Urinary bladder (tissue), 3 donors: ENCODE measurements at regions not wholly inside any gene's neighbourhood (a gene's known extent, or its start where the extent isn't known, plus 50 kb on each side); places are given as distances from the start of the nearest gene placed in this dataset.
"Not testable (repeated sequence)": the region's sequence is repeated elsewhere in the genome, so short reads cannot be mapped to it uniquely, and the experiment has no call there.

Source experiments
- DNase-seq: peaks from one replicate; pipeline ENCODE4 v3.0.0-alpha.2; 2015; ENCODE audit errors: extremely low spot score
- H3K27ac ChIP-seq: one replicate; pipeline ENCODE4 v1.5.1; 2013; ENCODE audit warnings: low read depth, mild to moderate bottlenecking, moderate library complexity
- H3K36me3 ChIP-seq: one replicate; pipeline ENCODE4 v1.6.1; 2013; ENCODE audit warnings: mild to moderate bottlenecking, moderate library complexity; ENCODE audit not compliant: insufficient read depth
- H3K4me1 ChIP-seq: one replicate; pipeline ENCODE4 v1.6.1; 2013; ENCODE audit warnings: mild to moderate bottlenecking, moderate library complexity; ENCODE audit not compliant: insufficient read depth
- H3K4me3 ChIP-seq: one replicate; pipeline ENCODE4 v1.5.1; 2013; ENCODE audit warnings: low read depth, low read length
- WGBS: extraction: QIAGEN DNeasy Blood & Tissue Kit; methylation state at CpG from one replicate; pipeline ENCODE4 v1.1.7; 2013; 5-methylcytosine and 5-hydroxymethylcytosine counted together
- donor health status: healthy with polysubstance abuse.
- donor health status: healthy.

GRCh38 chr13:74730556-74731331 is 596.5 kb upstream of the KLF12 start:
- no peak overlapping the region for H3K4me3 ChIP-seq
- no peaks in the 10 kb centered on the region for H3K36me3 ChIP-seq
- no peaks in the 10 kb centered on the region for H3K4me1 ChIP-seq
- no peak overlapping the region for H3K27ac ChIP-seq
- no peak for DNase-seq
- 83% methylated on average over 9 of the region's 9 CpGs for WGBS

DNA sequence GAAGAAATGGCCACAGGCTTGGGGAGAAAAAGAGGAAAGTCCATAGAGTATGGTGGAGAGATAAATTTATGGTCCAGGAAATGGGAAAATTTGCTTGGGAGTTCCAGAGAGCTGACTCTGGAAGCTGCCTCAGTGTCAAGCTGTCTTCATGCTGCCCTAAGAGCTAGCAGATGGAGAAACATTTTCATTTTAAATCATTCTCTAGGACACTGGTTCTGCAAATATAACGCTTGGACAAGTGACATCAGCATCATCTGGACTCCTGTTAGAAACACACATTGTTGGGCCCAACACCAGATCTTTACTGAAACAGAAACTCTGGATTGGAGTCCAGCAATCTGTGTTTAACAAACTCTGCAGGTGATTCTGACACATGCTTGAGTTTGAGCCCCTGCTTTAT is 592.0 kb upstream of the KLF12 start:
- no peaks in the 10 kb centered on the region for H3K4me1 ChIP-seq
- H3K27ac ChIP-seq: no peak overlapping the region
- no peaks in the 10 kb centered on the region for H3K36me3 ChIP-seq
- 82% methylated on average over 1 of the region's 1 CpG for WGBS
- no peak overlapping the region for H3K4me3 ChIP-seq
- no peak for DNase-seq

DNA sequence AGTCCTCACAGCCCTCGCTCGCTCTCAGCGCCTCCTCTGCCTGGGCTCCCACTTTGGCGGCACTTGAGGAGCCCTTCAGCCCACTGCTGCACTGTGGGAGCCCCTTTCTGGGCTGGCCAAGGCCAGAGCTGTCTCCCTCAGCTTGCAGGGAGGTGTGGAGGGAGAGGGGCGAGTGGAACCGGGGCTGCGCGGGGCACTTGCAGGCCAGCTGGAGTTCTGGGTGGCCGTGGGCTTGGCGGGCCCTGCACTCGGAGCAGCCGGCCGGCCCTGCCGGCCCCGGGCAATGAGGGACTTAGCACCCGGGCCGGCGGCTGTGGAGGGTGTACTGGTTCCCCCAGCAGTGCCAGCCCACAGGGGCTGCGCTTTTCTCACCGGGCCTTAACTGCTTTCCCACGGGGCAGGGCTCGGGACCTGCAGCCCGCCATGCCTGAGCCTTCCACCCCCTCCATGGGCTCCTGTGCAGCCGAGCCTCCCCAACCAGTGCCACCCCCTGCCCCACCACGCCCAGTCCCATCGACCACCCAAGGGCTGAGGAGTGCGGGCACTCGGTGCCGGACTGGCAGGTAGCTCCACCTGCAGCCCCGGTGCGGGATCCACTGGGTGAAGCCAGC is 584.1 kb upstream of the KLF12 start:
- H3K4me3 ChIP-seq, H3K27ac ChIP-seq, H3K36me3 ChIP-seq, DNase-seq, H3K4me1 ChIP-seq: not testable (repeated sequence)
- WGBS: 94% methylated on average over 24 of the region's 31 CpGs

DNA sequence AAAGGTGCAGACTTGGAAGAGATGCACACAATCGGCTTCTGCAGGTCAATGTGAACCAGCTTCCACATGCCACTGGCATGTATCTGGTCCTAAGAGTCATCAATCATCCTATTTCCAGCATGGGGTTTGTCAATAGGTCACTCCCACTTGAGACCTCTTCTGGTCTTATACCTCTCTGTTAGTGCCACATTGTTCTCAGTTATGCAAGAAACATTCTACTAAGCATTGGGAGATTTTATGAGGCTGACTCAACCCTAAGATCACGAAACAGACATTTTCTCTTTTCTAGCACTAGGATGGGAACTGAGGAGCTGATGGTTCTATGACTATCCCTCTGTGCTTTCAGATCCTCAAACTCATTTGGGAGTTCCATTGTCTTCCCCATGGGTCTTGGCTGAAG is 581.5 kb upstream of the KLF12 start:
- H3K4me3 ChIP-seq: no peak overlapping the region
- H3K27ac ChIP-seq: no peak overlapping the region
- WGBS: 81% methylated on average over 2 of the region's 2 CpGs
- no peak for DNase-seq
- no peaks in the 10 kb centered on the region for H3K36me3 ChIP-seq
- H3K4me1 ChIP-seq: no peaks in the 10 kb centered on the region

- no peak overlapping the region for H3K4me3 ChIP-seq
- H3K27ac ChIP-seq: no peak overlapping the region
- no peaks in the 10 kb centered on the region for H3K36me3 ChIP-seq
- H3K4me1 ChIP-seq: no peaks in the 10 kb centered on the region
- no peak for DNase-seq
These were observed 575.8 kb upstream of the KLF12 start for GRCh38 chr13:74710006-74710405.

DNA sequence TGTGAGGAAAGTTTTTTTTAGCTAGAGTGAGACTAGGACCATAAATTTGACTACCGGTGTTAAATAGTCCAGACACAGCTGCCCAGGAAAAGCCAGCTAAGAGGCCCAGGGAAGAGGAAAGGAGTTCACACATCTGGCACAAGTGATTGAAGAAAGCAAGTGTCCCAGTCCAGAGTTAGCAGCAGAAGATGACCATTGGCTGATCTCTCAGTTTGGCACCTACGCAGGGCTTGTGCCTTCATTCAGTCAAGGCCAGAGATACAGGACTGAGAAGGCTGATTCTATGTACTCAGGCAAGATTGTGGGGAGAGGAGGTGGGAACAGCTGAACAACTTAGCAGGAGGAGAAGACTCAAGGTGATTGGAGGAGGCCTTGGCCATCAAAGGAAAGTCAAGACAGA is 575.0 kb upstream of the KLF12 start:
- H3K4me3 ChIP-seq: no peak overlapping the region
- WGBS: 80% methylated on average over 2 of the region's 2 CpGs
- H3K27ac ChIP-seq: no peak overlapping the region
- no peak for DNase-seq
- no peaks in the 10 kb centered on the region for H3K4me1 ChIP-seq
- H3K36me3 ChIP-seq: no peaks in the 10 kb centered on the region

GRCh38 chr13:74708629-74709028 is 574.4 kb upstream of the KLF12 start:
- Histone ChIP-seq H3K36me3 (no peaks in the 10 kb centered on the region), H3K27ac (no peak overlapping the region), H3K4me3 (no peak overlapping the region), H3K4me1 (no peaks in the 10 kb centered on the region)
- DNase-seq: no peak
- WGBS: 55% methylated on average over 3 of the region's 3 CpGs

DNA sequence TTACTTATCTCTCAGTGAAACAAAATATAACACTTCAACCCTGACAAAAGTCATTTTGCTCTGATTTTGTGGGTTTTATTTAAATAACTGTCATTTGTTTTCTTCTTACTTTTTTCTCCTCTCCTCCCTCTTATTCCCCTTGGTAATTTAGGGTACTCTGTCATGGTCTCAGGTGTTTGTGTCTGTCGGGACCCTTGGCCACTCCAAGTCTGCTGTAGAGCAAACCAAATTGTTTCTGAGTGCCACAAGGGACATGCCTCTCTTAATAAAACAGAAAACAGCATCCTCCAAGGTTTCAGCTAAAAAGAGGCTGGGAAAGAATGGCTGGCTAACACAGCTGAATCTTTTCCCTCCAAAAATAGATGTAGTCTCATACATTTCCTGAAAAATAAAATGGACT is 573.1 kb upstream of the KLF12 start:
- WGBS: 70% methylated on average over 1 of the region's 1 CpG
- Histone ChIP-seq H3K4me3 (no peak overlapping the region), H3K36me3 (no peaks in the 10 kb centered on the region), H3K4me1 (no peaks in the 10 kb centered on the region), H3K27ac (no peak overlapping the region)
- no peak for DNase-seq

- WGBS: 77% methylated on average over 2 of the region's 2 CpGs
- no peak overlapping the region for H3K27ac ChIP-seq
- no peak for DNase-seq
- no peak overlapping the region for H3K4me3 ChIP-seq
- no peaks in the 10 kb centered on the region for H3K4me1 ChIP-seq
- H3K36me3 ChIP-seq: no peaks in the 10 kb centered on the region
These were observed 572.6 kb upstream of the KLF12 start for GRCh38 chr13:74706801-74707200.

DNA sequence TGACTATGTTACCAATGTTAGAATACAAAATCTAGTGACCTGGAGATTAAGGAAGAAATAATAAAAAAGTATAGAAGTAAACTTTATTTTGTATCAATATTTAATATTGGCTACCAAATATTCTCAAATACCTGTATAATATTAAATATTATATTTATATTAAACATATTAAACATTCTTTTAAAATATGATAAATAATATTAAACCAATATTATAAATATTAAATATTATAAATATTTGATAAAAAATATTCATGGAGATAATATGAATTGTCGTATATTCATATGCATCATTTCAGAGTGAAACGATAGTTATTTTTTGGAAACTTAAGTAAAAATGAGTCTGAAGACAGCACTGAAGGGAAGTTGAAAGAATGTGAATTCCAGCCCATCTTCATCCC is 571.2 kb upstream of the KLF12 start:
- Histone ChIP-seq H3K4me1 (no peaks in the 10 kb centered on the region), H3K27ac (no peak overlapping the region), H3K4me3 (no peak overlapping the region), H3K36me3 (no peaks in the 10 kb centered on the region)
- 93% methylated on average over 2 of the region's 2 CpGs for WGBS
- DNase-seq: no peak

DNA sequence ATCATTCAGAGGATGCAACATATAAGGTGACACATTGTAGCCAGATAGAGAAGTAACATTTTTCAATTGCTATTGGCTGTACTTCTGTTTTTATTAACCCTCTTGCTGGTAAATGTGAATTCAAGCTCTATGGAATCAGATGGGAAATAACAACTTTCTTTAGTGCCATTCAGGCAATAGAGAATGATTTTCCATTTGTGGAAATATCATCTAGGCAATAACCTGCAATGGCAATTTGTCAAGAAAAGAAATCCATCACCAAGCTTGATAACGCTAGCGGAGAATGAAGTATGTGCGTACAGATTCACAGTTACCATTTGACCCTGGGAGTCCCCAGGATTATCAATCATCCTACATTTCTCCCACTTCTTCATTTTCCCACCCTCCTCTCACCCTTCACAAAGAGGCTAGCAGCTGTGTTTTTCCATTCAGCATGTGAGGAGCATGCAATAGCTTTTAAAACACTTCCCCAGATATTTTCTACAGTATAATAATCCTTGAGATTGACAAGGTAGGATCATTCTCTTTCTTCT is 569.7 kb upstream of the KLF12 start:
- no peak for DNase-seq
- no peak overlapping the region for H3K27ac ChIP-seq
- no peaks in the 10 kb centered on the region for H3K4me1 ChIP-seq
- 98% methylated on average over 3 of the region's 3 CpGs for WGBS
- H3K36me3 ChIP-seq: no peaks in the 10 kb centered on the region
- no peak overlapping the region for H3K4me3 ChIP-seq

DNA sequence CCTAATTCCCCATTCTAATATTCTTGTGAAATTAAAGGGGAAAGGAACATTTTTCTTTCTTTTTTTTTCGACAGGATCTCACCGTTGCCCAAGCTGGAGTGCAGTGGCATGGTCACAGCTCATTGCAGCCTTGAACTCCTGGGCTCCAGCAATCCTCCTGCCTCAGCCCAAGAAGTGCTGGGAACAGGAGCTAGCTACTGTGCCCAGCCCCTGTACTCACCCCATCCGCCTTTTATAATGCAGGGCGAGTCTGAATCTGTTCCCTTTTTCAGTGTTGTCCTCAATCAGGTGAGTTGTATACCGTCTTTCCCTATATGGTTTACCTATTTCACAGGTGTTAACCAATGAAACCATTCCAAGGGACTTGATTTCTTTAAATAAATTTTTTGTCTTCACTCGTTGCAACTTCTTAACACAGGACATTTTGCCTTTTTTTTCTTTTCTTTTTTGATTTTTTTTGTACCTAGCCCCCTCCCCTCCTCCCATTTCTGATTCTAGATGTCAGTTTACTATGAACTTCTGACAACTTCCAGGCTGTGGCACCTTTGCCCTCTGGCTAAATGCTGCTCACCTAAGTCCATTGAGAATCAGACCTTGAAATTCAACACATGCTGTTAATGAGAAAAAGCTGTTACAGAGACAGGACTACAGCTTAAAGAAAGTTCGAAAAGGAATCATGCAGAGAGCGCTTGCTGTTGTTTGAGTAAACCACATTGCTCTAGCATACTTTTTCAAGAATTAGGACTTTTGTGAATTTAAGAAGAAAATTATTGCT is 562.1 kb upstream of the KLF12 start:
- H3K36me3 ChIP-seq: no peaks in the 10 kb centered on the region
- WGBS: 71% methylated on average over 8 of the region's 8 CpGs
- no peak overlapping the region for H3K4me3 ChIP-seq
- H3K4me1 ChIP-seq: no peaks in the 10 kb centered on the region
- DNase-seq: no peak
- no peak overlapping the region for H3K27ac ChIP-seq

DNA sequence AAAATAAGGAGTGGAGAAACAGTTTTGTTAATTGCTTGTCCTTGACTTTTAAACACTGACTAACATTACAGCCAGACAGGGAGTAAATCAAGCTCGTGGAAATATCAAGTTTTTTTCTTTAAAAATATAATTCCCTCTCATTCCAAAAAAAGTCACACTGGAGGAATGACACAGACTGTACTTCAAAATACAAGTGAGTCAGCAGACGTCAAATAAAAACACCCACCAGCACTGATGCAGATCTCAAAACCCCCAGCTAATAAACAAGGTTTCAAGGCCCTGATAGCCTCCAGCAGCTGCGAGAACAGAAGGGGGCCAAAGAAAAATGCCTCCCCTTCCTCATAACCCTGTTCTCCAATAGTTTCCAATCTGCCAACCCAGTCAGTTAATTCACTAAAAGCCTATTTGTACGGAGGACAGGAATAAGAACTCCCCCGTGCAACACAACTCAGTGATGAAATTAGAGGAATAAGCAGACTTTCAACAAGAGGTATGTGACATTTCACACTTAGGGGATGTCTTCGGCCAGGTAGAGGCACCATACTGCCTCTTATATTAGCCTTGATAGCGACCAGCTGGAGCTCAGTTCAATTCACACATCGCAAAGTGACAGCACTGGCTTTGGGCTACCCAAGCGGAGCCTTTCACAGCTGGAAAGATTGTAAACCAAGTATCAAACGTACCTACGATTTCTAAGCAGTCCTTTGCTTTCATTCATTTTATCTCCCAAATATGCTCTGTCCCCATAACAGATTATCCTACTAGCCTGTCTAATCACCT is 561.0 kb upstream of the KLF12 start:
- Histone ChIP-seq H3K4me1 (no peaks in the 10 kb centered on the region), H3K36me3 (no peaks in the 10 kb centered on the region), H3K27ac (no peak overlapping the region), H3K4me3 (no peak overlapping the region)
- DNase-seq: no peak
- WGBS: 54% methylated on average over 11 of the region's 11 CpGs
